DND-41 (cell line): ENCODE measurements at regions not wholly inside any gene's neighbourhood (a gene's known extent, or its start where the extent isn't known, plus 50 kb on each side); places are given as distances from the start of the nearest gene placed in this dataset.

Experiments
- CTCF ChIP-seq: IDR thresholded peaks from 2 replicates; pipeline ENCODE4 v1.5.1; 2012; ENCODE audit warnings: borderline replicate concordance, low read length, moderate library complexity, mild to moderate bottlenecking; ENCODE audit not compliant: poor library complexity, severe bottlenecking; ENCODE audit errors: extremely low read depth
- EZH2 ChIP-seq: IDR thresholded peaks from 3 replicates; pipeline ENCODE4 v1.6.1; 2012; ENCODE audit warnings: borderline replicate concordance, low read depth, mild to moderate bottlenecking, moderate library complexity, low read length, inconsistent platforms; ENCODE audit not compliant: severe bottlenecking

DNA sequence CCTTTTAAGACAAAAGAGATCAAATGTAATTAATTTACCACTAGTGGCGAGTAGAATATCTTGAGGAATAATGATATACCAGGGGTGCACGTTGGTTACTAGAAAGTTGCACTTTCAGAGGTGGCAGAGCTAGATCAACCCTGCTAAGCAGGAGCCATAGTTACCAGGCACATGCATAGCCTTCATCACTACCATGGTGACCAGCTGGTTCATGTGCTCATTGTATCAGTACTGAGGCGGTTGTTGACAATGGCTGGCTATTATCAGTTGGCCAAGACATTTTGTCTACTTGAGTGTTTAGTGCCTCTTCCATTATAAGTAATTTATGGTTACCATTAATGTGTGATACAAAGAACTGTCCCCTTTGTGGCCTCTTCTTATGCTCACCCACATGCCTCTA, 201.2 kb downstream of the FGF10 start:
- TF ChIP-seq CTCF (no peak), EZH2 (no peak)
